GM23248 (cell line): ENCODE measurements at regions not wholly inside any gene's neighbourhood (a gene's known extent, or its start where the extent isn't known, plus 50 kb on each side); places are given as distances from the start of the nearest gene placed in this dataset.

Experiments
- EZH2 ChIP-seq: fragments of 200-600 bp; sonication (generic); IDR thresholded peaks from 2 replicates; pipeline ENCODE4 v1.6.1; 2018; ENCODE audit warnings: antibody characterized with exemption, mild to moderate bottlenecking; ENCODE audit not compliant: insufficient read depth, poor library complexity, severe bottlenecking
- EZH2phosphoT487 ChIP-seq: fragments of 200-600 bp; sonication (generic); IDR thresholded peaks from 2 replicates; pipeline ENCODE4 v1.6.1; 2018; ENCODE audit warnings: antibody characterized with exemption, moderate library complexity, mild to moderate bottlenecking, low read depth; ENCODE audit not compliant: insufficient read depth

- TF ChIP-seq EZH2 = no peak
- TF ChIP-seq EZH2phosphoT487 = no peak
Observed at GRCh38 chr13:59099182-59099974, 1064.3 kb downstream of the DIAPH3 start.
